ENCODE measurements at regions not wholly inside any gene's neighbourhood (a gene's known extent, or its start where the extent isn't known, plus 50 kb on each side); places are given as distances from the start of the nearest gene placed in this dataset.

DNA sequence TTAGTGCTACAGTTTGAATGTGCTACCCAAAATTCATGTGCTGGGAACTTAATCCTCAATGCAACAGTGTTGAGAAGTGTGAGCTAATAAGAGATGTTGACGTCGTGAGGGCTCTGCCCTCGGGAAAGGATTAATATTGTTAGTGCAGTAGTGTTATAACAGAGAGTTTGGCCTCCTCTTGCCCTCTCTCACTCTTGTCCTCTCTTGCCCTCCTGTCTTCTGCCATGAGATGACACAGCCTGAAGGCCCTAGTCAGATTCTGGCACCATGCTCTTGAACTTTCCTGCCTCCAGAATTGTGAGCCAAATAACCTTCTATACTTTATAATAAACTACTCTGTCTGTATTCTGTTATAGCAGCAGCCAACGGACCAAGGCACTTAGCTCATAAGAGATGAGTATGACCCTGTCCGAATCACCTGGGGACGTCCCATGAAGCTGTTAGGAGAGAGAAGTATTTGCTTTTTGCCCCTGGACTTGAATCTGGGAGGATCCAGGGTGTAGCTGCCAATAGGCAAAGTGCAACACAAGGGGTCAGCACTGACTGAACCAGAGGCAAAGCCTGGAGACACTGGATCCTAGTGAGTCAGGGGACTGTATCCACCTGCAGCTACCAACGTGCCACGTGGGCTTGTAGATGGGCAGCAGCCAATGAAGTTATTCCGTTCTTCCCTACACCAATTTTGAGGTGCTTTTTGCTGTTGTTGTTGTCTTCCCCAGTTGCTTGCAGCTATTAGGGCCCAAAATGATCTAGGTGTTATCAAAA lies 233.7 kb downstream of the THBS2 start:
- no peaks in the 10 kb centered on the region for H3K36me3 ChIP-seq (ENCODE audit: control insufficient read depth in 2 of 2, insufficient read depth in 2 of 2, low read length in 2 of 2)
- no peak overlapping the region for H3K27ac ChIP-seq (ENCODE audit: low read depth in 2 of 2, low read length in 2 of 2)
- H3K9me3 ChIP-seq (ENCODE audit: control insufficient read depth in 2 of 2, low read length in 2 of 2): no peaks in the 10 kb centered on the region
- no peak overlapping the region for H3K9ac ChIP-seq (ENCODE audit: low read depth in 1 of 2, low read length in 2 of 2)
- no peak overlapping the region for H3K4me3 ChIP-seq (ENCODE audit: low read length in 2 of 2)
- H3K4me1 ChIP-seq (ENCODE audit: control insufficient read depth in 2 of 2, insufficient read depth in 2 of 2, low read length in 2 of 2): no peaks in the 10 kb centered on the region
- no peaks in the 10 kb centered on the region for H3K27me3 ChIP-seq (ENCODE audit: control insufficient read depth in 2 of 2, insufficient read depth in 2 of 2, low read length in 2 of 2)

DNA sequence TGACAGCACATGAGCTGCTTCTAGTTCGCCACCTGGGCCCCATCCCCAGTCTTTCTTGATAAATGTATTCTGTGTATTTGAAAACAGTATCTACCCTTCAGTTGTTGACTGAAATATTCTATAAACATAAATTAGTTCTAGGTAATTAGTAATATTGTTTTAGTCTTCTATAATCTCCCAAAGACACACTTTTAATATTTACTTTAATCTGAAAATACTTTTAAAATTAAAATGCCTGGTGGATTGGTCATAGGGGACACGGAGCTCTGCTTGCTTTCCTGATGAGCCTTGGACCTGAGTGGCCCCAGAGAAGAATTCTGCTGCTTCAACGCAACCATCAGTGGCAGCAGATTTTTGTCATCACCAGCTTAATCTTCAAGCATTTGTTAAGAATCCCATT lies 234.5 kb downstream of the THBS2 start:
- no peaks in the 10 kb centered on the region for H3K36me3 ChIP-seq (ENCODE audit: control insufficient read depth in 2 of 2, insufficient read depth in 2 of 2, low read length in 2 of 2)
- H3K9me3 ChIP-seq (ENCODE audit: control insufficient read depth in 2 of 2, low read length in 2 of 2): no peaks in the 10 kb centered on the region
- no peak overlapping the region for H3K9ac ChIP-seq (ENCODE audit: low read depth in 1 of 2, low read length in 2 of 2)
- H3K4me3 ChIP-seq (ENCODE audit: low read length in 2 of 2): no peak overlapping the region
- no peaks in the 10 kb centered on the region for H3K4me1 ChIP-seq (ENCODE audit: control insufficient read depth in 2 of 2, insufficient read depth in 2 of 2, low read length in 2 of 2)
- H3K27me3 ChIP-seq (ENCODE audit: control insufficient read depth in 2 of 2, insufficient read depth in 2 of 2, low read length in 2 of 2): no peaks in the 10 kb centered on the region
- no peak overlapping the region for H3K27ac ChIP-seq (ENCODE audit: low read depth in 2 of 2, low read length in 2 of 2)

DNA sequence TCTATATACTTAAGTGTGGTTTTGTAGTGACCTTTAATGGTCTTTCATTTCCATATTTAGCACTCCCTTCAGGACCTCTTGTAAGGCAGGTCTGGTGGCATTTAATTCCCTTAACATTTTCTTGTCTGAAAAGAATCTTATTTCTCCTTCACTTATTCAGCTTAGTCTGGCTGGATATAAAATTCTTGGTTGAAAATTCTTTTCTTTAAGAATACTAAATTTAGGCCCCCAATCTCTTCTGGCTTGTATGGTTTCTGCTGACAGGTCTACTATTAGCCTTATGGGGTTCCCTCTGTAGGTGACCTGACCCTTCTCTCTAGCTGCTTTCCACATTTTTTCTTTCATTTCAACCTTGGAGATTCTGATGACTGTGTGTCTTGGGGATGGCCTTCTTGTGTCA lies 236.9 kb downstream of the THBS2 start:
- H3K27ac ChIP-seq (ENCODE audit: low read depth in 2 of 2, low read length in 2 of 2): no peak overlapping the region

GRCh38 chr6:169014211-169015197 lies 239.1 kb downstream of the THBS2 start:
- H3K27ac ChIP-seq (ENCODE audit: low read depth in 2 of 2, low read length in 2 of 2): no peak overlapping the region
- no peaks in the 10 kb centered on the region for H3K9me3 ChIP-seq (ENCODE audit: control insufficient read depth in 2 of 2, low read length in 2 of 2)
- no peaks in the 10 kb centered on the region for H3K4me1 ChIP-seq (ENCODE audit: control insufficient read depth in 2 of 2, insufficient read depth in 2 of 2, low read length in 2 of 2)
- H3K36me3 ChIP-seq (ENCODE audit: control insufficient read depth in 2 of 2, insufficient read depth in 2 of 2, low read length in 2 of 2): no peaks in the 10 kb centered on the region
- no peak overlapping the region for H3K9ac ChIP-seq (ENCODE audit: low read depth in 1 of 2, low read length in 2 of 2)
- no peaks in the 10 kb centered on the region for H3K27me3 ChIP-seq (ENCODE audit: control insufficient read depth in 2 of 2, insufficient read depth in 2 of 2, low read length in 2 of 2)
- H3K4me3 ChIP-seq (ENCODE audit: low read length in 2 of 2): no peak overlapping the region

More for the DNA sequence above, 236.9 kb downstream of the THBS2 start:
- no peak overlapping the region for H3K4me3 ChIP-seq (ENCODE audit: low read length in 2 of 2)
- no peaks in the 10 kb centered on the region for H3K9me3 ChIP-seq (ENCODE audit: control insufficient read depth in 2 of 2, low read length in 2 of 2)
- H3K27me3 ChIP-seq (ENCODE audit: control insufficient read depth in 2 of 2, insufficient read depth in 2 of 2, low read length in 2 of 2): no peaks in the 10 kb centered on the region
- H3K4me1 ChIP-seq (ENCODE audit: control insufficient read depth in 2 of 2, insufficient read depth in 2 of 2, low read length in 2 of 2): no peaks in the 10 kb centered on the region
- no peak overlapping the region for H3K9ac ChIP-seq (ENCODE audit: low read depth in 1 of 2, low read length in 2 of 2)
- no peaks in the 10 kb centered on the region for H3K36me3 ChIP-seq (ENCODE audit: control insufficient read depth in 2 of 2, insufficient read depth in 2 of 2, low read length in 2 of 2)

GRCh38 chr6:169009628-169010027 lies 244.0 kb downstream of the THBS2 start:
- Histone ChIP-seq H3K4me1 (ENCODE audit: control insufficient read depth in 2 of 2, insufficient read depth in 2 of 2, low read length in 2 of 2) (no peaks in the 10 kb centered on the region), H3K27ac (ENCODE audit: low read depth in 2 of 2, low read length in 2 of 2) (no peak overlapping the region), H3K27me3 (ENCODE audit: control insufficient read depth in 2 of 2, insufficient read depth in 2 of 2, low read length in 2 of 2) (no peaks in the 10 kb centered on the region), H3K9me3 (ENCODE audit: control insufficient read depth in 2 of 2, low read length in 2 of 2) (no peaks in the 10 kb centered on the region), H3K9ac (ENCODE audit: low read depth in 1 of 2, low read length in 2 of 2) (no peak overlapping the region), H3K36me3 (ENCODE audit: control insufficient read depth in 2 of 2, insufficient read depth in 2 of 2, low read length in 2 of 2) (no peaks in the 10 kb centered on the region), H3K4me3 (ENCODE audit: low read length in 2 of 2) (no peak overlapping the region)

- Histone ChIP-seq H3K27me3 (ENCODE audit: control insufficient read depth in 2 of 2, insufficient read depth in 2 of 2, low read length in 2 of 2) (no peaks in the 10 kb centered on the region), H3K9me3 (ENCODE audit: control insufficient read depth in 2 of 2, low read length in 2 of 2) (no peaks in the 10 kb centered on the region), H3K9ac (ENCODE audit: low read depth in 1 of 2, low read length in 2 of 2) (no peak overlapping the region), H3K4me3 (ENCODE audit: low read length in 2 of 2) (no peak overlapping the region), H3K27ac (ENCODE audit: low read depth in 2 of 2, low read length in 2 of 2) (no peak overlapping the region), H3K4me1 (ENCODE audit: control insufficient read depth in 2 of 2, insufficient read depth in 2 of 2, low read length in 2 of 2) (no peaks in the 10 kb centered on the region), H3K36me3 (ENCODE audit: control insufficient read depth in 2 of 2, insufficient read depth in 2 of 2, low read length in 2 of 2) (no peaks in the 10 kb centered on the region)
Observed at GRCh38 chr6:169008641-169009257, 244.9 kb downstream of the THBS2 start.

- Histone ChIP-seq H3K9me3 (ENCODE audit: control insufficient read depth in 2 of 2, low read length in 2 of 2) (no peaks in the 10 kb centered on the region), H3K36me3 (ENCODE audit: control insufficient read depth in 2 of 2, insufficient read depth in 2 of 2, low read length in 2 of 2) (no peaks in the 10 kb centered on the region), H3K4me1 (ENCODE audit: control insufficient read depth in 2 of 2, insufficient read depth in 2 of 2, low read length in 2 of 2) (no peaks in the 10 kb centered on the region), H3K9ac (ENCODE audit: low read depth in 1 of 2, low read length in 2 of 2) (no peak overlapping the region), H3K4me3 (ENCODE audit: low read length in 2 of 2) (no peak overlapping the region), H3K27me3 (ENCODE audit: control insufficient read depth in 2 of 2, insufficient read depth in 2 of 2, low read length in 2 of 2) (no peaks in the 10 kb centered on the region), H3K27ac (ENCODE audit: low read depth in 2 of 2, low read length in 2 of 2) (no peak overlapping the region)
Observed at GRCh38 chr6:169005166-169005565, 248.5 kb downstream of the THBS2 start.

- H3K9ac ChIP-seq (ENCODE audit: low read depth in 1 of 2, low read length in 2 of 2): no peak overlapping the region
- no peaks in the 10 kb centered on the region for H3K36me3 ChIP-seq (ENCODE audit: control insufficient read depth in 2 of 2, insufficient read depth in 2 of 2, low read length in 2 of 2)
- H3K9me3 ChIP-seq (ENCODE audit: control insufficient read depth in 2 of 2, low read length in 2 of 2): no peaks in the 10 kb centered on the region
- H3K27ac ChIP-seq (ENCODE audit: low read depth in 2 of 2, low read length in 2 of 2): no peak overlapping the region
- H3K27me3 ChIP-seq (ENCODE audit: control insufficient read depth in 2 of 2, insufficient read depth in 2 of 2, low read length in 2 of 2): no peaks in the 10 kb centered on the region
- no peak overlapping the region for H3K4me3 ChIP-seq (ENCODE audit: low read length in 2 of 2)
- no peaks in the 10 kb centered on the region for H3K4me1 ChIP-seq (ENCODE audit: control insufficient read depth in 2 of 2, insufficient read depth in 2 of 2, low read length in 2 of 2)
Observed at GRCh38 chr6:169000022-169000421, 253.6 kb downstream of the THBS2 start.

- H3K4me1 ChIP-seq (ENCODE audit: control insufficient read depth in 2 of 2, insufficient read depth in 2 of 2, low read length in 2 of 2): no peaks in the 10 kb centered on the region
- H3K9me3 ChIP-seq (ENCODE audit: control insufficient read depth in 2 of 2, low read length in 2 of 2): no peaks in the 10 kb centered on the region
- H3K9ac ChIP-seq (ENCODE audit: low read depth in 1 of 2, low read length in 2 of 2): no peak overlapping the region
- H3K27me3 ChIP-seq (ENCODE audit: control insufficient read depth in 2 of 2, insufficient read depth in 2 of 2, low read length in 2 of 2): no peaks in the 10 kb centered on the region
- no peak overlapping the region for H3K27ac ChIP-seq (ENCODE audit: low read depth in 2 of 2, low read length in 2 of 2)
- H3K4me3 ChIP-seq (ENCODE audit: low read length in 2 of 2): no peak overlapping the region
- H3K36me3 ChIP-seq (ENCODE audit: control insufficient read depth in 2 of 2, insufficient read depth in 2 of 2, low read length in 2 of 2): no peaks in the 10 kb centered on the region
Observed at GRCh38 chr6:168999392-168999791, 254.3 kb downstream of the THBS2 start.

DNA sequence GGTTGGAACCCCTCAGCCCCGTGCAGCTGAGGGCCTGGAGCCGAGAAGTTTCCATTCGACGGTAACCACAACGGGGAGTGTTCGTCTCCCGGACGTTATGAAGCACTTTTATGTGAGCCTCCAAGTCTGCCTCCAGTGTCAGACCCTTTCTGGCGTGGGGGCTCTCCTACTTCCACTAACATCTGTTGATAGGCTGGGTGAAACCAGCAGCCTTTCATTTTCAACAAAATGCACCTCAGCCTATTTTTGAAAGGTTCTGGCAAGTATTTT lies 257.4 kb downstream of the THBS2 start:
- Histone ChIP-seq H3K27ac (ENCODE audit: low read depth in 2 of 2, low read length in 2 of 2) (no peak overlapping the region), H3K9ac (ENCODE audit: low read depth in 1 of 2, low read length in 2 of 2) (no peak overlapping the region), H3K36me3 (ENCODE audit: control insufficient read depth in 2 of 2, insufficient read depth in 2 of 2, low read length in 2 of 2) (no peaks in the 10 kb centered on the region), H3K4me1 (ENCODE audit: control insufficient read depth in 2 of 2, insufficient read depth in 2 of 2, low read length in 2 of 2) (no peaks in the 10 kb centered on the region), H3K9me3 (ENCODE audit: control insufficient read depth in 2 of 2, low read length in 2 of 2) (no peaks in the 10 kb centered on the region), H3K4me3 (ENCODE audit: low read length in 2 of 2) (no peak overlapping the region), H3K27me3 (ENCODE audit: control insufficient read depth in 2 of 2, insufficient read depth in 2 of 2, low read length in 2 of 2) (no peaks in the 10 kb centered on the region)
